Activated CD8-positive, alpha-beta memory T cell treated with anti-CD3 and anti-CD28 coated beads, Interleukin-2, amount 50 U/mL, for 1 hour (primary cell): ENCODE measurements at regions not wholly inside any gene's neighbourhood (a gene's known extent, or its start where the extent isn't known, plus 50 kb on each side); places are given as distances from the start of the nearest gene placed in this dataset.

Source experiments
- DNase-seq: peaks from one replicate; pipeline ENCODE4 v3.0.0-alpha.2; 2020; ENCODE audit errors: extremely low read depth

DNA sequence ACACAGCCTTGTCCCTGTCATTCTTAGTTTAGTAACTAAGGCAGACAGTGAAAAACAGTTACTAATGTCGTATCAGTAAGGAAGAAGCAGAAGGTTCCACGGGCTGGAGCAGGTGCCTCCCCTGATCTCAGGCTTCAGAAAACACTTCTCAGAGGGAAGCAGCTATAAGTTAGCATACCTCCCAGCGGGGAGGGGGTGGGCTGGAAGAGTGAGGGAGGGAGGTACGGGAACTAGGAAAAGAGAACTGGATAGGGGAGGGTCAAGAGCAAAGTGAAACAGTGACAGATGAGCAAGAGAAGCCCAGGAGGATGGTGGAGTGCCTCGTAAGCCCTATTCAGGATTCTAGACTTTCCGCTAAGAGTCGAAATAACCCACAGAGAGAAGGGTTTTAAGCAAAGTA lies 186.3 kb upstream of the XYLT1 start:
- no peak for DNase-seq

DNA sequence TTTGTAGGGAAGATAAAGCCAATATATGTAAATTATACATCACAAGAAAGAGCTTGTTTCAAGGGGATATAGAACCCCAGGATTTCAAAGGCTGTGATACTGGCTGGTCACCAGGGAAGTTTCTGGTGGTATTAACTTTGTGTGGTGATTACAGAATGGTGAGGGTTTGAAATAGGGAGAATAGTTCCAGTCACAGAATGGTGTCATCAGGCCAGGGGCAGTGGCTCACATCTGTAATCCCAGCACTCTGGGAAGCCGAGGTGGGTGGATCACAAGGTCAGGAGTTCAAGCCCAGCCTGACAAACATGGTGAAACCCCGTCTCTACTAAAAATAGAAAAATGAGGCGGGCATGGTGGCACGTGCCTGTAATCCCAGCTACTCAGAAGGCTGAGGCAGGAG lies 183.8 kb upstream of the XYLT1 start:
- DNase-seq, result no peak

DNA sequence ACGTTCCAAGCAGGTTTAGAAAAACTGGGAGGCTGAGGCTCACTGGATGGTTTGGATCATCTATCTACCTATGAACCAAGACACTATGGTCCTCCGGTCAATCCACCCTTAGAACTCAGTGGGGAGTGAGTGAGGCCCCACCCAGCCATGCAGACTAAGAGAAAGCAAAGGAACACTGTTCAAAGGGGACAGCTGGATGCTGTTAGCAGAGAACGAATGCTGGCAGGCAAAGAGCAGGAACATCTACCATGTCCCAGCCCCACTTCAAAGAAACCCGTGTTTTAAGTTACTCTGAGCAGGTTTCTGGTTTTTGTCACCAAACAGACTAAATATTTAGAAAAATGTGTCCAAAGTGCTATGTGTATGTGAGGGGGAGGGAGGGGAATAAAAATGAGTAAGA lies 183.4 kb upstream of the XYLT1 start:
- DNase-seq, result no peak

DNA sequence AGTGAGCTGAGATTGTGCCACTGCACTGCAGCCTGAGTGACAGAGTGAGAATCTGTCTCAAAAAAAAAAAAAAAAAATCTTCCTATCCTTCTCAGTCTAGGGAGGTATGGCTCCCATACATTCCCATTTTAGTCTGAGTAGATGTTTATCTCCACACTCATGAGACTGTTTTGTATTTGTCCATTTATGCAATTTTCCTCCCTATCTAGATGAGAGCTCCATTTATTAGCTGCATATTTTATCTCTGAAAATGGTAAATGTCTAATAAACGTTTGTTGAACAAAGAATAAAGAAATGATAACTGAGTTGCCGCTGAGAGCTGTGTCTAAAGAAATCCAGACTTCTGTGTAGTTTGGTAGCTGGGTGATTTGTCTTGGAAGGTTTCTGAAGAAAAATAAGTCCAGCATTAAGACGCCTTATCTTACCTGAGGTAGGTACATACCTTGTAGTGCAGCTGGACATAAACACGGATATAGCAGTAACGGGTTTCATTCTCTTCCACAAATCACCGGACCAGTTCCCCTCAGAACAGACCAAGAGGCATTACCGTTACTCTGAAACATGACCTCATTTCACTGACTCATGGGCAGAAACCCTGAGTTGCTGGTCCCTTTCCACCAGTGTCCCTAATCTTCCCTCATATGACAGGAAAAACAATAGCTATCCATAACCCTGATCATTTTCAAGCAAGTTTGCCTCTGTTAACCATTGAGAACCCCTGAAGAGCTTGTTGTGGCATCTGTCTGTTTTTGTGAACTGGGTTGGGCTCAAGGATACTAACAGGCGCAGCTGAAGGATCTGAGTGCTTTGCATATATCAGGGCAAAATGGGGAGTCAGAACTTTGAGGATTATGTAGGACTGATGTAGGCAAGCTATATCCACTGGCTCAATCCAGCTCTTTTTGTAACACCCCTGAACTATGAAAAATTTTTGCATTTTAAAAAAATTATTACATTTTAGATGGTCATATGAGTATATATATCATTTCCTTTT lies 177.4 kb upstream of the XYLT1 start:
- DNase-seq, result no peak

DNA sequence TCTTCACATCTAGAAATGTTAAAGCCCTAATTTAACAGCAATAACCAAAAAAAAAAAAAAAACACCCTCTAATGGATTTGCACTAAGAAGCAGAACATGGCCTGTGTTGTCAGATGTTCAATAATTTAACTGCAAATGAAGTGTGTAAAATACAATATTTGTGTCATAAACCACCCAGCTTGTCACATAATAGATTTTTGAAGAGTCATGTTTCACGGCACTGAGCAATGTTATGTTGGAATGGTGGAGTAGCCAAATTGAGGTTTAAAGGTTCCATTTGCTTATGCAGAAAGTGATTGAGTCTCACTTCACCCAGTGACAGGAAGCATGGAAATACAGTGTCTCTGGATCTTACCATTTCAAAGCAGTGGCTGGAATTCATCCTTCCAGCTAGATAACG lies 173.2 kb upstream of the XYLT1 start:
- DNase-seq, result no peak

DNA sequence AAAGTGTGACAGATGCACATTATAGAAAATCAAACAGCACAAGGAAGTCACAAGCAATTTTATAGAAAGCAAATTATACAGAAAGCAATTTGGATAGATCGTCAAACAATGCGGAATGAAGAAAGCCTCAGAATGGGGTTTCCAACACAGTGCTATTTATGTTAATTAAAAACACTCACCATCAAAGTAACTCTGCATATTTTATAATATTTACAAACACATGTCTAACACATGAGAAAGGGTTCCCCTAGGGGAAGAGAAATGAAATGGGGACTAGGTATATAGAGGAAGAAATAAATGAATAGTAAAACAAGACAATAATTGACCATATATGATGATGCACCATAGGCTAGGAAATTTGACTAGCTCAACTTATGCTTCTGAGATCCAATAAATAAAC lies 171.2 kb upstream of the XYLT1 start:
- no peak for DNase-seq

DNA sequence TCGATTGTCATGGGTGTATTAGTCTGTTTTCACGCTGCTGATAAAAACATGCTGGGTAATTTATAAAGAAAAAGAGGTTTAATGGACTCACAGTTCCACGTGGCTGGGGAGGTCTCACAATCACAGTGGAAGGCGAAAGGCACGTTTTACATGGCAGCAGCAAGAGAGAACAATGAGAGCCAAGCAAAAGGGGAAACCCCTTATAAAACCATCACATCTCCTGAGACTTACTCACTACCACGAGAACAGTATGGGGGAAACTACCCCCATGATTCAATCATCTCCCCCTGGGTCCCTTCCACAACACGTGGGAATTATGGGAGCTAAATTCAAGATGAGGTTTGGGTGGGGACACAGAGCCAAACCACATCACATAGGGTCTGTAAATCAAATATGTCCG lies 167.4 kb upstream of the XYLT1 start:
- no peak for DNase-seq

DNA sequence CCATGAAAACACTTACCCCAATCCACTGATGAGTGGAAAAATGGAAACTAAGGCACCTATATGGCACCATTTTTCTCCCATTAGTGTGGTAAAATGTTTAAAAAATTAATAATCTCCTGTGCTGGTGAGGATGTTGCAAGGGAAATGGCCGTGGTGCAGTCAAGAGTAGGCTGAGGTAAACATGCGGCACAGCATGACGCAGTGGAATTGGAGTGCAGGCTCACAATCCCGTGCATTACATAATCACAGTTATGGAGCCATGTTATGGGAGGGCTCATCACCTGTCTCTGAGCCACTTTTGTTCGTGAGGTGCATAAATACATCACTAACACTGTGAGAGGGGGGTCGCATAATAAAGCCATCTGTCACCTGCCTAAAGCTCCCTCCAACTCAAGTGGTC lies 164.4 kb upstream of the XYLT1 start:
- DNase-seq, result no peak

DNA sequence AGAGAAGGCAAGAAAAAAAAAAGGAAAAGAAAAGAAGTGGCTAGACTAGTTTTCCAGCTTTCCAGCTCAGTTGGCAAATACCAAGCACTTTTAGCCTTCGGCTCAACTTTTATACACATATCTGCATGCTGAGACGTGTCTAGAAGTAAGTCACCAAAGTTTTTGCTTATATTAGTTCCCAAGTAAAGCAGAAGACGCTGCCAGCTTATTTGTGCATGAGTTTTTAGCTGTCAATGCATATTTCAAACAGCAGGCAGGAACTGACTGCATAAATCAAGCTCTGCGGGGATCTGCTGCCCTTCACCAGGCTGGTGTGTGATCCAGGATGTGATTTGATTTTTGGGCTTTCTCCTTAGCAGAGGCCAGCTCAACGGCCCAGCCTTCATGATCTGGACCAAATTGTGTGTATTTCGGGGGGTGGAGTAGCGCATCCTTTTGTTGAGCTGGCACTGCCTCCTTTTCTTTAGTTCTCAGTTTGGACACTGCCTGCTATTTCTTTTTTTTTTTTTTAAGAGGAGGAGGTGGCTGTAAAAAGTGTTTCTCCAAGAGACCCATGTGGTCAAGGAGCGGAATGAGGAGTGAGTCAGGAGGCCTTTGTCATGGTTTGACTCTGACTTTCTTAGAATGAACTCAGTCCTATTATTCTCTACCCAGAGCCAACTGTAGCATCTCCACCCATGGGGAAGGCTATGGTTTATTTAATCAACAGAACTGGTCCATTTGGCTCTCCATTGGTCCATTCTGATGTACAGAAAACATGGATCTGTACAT lies 162.6 kb upstream of the XYLT1 start:
- no peak for DNase-seq

DNA sequence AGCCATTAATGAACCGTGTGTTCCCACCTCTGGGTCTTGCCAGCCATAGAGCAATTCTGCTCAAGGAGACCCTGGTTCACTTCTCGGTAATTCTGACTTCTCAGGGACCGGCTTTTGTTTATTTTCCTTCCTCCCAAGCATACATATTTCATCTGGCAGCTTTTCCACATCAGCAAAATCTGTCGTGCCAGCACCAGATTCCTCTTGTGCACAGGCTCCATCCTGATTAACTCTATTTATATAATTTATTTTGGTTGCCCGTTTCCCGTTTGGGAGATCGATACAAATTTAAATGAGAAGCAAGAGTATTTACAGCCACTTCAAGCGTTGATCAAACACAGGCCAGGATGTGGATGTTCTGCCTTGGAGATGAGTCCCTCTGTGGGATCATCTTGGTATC lies 161.9 kb upstream of the XYLT1 start:
- DNase-seq, result no peak

DNA sequence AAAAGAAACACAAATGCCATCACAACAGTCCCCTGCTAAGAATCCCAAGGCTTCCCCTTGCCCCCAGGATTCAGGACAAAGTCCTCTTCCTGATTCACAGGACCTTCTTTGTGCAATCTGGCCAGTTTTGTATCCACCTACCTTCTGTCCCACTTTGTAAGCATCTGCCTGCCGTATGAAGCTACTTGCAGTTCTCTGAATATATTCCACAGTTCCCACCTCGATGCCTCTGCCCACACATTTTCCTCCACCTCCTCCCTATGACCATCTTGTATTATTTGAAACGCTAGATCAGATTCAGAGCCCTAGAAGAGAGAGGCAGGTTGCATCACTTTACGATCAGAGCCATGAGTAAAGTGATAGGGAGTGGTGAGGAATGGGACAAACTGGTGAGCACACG lies 159.2 kb upstream of the XYLT1 start:
- no peak for DNase-seq

DNA sequence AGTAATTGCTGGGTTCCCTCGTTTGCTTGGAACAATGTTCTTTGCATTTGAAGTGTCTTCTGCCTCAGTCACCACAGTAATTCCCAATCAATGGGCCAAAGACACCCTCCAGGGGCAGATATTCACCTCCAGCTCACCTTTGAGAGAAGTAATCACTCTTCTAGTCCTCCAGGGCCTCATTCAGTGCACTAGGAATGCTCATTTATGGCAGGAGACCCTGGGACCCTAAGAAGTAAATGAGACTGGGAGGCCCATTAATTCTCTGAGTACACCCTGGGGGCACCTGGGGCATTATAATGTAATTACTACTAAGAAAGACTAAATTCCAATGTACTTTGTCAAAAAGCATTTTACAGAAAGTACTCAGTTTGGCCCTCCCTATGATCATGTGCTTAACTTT lies 158.2 kb upstream of the XYLT1 start:
- no peak for DNase-seq

DNA sequence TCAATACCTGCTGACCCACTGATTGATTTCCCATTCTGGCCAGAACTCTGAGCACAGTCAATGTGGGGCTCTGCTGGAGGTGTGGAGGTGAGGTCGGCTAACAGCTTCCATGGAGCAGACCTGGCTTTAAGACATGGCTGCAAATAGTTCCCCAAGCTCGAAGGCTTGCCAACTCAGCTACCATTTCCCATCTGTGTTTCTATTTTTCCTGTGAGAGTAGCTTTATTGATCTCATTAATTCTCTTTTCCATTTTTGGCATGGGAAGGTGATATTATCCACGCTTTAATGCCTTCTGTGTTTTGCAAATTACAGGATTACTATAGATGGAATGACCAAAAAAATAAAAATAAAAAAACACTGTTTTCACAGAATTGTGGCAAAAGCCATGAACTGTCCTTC lies 151.6 kb upstream of the XYLT1 start:
- no peak for DNase-seq

DNA sequence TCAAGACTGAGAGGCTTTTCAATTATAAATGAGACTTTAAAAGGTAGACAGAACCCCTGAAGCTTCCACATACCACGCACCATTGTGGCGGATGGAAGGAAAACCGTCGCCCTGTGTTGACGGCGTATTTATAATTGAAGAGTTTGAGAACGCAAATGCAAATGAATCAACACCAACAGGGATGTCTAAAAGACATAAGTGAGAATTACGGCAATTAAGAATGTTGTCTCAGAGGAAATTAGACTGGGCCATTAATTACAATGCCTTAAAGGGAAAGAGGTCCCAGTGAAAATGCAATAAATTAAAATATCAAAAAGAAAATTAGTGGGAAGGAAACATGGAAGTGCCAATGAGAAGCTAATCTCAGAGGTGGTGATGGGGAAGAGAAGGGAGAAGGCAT lies 148.5 kb upstream of the XYLT1 start:
- DNase-seq, result no peak

DNA sequence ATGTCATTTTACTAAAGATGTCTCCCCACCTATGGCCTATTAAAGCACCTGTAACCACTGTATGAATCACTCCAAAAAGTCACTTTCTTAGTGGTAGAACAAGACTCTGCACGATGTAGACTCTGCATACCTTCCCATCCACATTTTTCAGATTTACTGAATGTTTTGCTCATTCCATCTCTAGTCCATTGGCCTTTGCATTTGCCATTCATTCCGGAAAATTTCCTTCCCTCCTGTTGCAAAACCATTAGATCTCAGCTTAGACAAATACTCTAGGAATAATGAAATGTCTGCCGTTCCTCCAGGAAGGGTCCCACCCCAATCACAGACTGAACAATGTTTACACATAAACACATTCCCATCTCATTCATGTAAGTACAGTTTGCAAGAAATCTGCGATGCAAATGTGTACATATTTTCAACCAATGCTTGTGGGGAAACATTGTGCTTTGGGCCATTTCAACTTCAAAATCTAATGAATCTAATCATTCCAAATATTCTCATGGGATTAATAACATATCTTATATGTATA lies 146.3 kb upstream of the XYLT1 start:
- DNase-seq, result no peak

DNA sequence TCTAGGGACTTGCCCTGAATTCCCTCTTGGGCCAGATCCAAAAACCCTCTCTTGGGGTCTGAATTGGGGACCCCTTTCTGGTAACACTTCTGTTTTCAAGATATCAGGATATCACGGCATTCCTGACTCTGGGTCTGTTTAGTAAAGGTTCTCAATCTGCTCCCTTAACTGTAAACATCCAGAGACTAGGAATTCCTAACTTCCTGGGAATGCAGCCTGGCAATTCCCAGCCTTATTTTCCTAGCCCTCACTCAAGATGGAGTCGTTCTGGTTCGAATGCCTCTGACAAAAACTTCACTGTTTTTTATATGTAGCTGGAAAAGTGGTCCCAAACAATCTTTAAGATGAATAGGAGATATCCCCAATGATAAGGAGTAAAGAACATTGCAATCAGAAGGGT lies 141.6 kb upstream of the XYLT1 start:
- DNase-seq, result no peak

DNA sequence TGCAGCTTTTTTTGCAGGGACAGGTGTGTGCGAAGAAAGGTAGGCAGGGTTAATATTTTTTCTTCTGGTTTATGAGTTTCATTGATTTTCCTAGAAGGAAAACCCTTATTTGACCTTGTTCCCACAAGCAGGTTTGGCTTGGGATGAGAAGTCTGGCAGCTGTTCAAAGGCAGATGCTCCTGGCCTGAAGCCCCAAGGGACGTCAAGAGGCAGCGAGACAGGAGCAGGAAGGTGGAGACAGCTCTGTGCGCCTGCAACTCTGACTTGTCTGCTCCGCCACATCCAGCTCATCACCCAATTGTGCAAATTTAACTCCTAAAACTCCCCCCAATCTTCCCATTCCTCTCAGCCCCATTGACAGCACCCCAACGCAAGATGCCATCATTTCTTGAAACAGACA lies 136.8 kb upstream of the XYLT1 start:
- no peak for DNase-seq

DNA sequence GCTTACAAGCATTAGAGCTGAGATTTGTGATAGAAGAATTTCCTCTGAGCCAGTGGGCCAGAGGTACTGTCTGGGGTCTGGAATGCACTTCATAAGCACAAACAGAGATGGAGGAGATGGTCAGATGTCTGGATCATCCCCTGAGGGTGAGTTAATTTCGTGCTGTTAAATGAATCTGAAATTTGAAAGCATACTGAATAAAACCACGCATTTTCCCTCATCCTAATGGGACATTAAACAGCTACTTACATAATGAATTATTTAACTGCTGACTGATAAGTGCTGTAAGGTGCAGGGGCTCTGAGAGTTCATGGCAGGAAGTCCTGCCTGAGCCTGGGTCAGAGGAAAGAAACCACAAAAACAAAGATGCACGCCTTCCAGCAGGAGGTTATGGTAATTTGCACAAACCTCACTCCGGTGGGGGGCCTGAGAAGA lies 136.3 kb upstream of the XYLT1 start:
- no peak for DNase-seq

DNA sequence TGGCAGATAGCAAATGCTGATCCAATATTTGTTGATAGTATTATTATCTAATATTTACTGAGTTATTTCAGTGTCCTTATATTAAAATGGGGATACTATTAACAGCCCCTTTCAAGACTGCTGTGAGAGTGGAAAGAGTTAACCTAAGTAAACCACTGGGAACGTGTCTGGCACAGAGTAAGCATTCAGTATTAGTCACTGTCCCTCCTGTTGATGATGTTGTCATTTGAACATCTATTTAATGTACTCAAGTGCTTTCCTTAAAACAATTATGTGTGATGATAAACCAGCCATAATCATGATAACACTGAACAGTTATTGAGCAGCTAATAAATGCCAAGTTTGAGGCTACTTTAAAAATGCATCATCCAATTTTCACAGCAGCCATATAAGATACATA lies 135.7 kb upstream of the XYLT1 start:
- DNase-seq, result no peak

DNA sequence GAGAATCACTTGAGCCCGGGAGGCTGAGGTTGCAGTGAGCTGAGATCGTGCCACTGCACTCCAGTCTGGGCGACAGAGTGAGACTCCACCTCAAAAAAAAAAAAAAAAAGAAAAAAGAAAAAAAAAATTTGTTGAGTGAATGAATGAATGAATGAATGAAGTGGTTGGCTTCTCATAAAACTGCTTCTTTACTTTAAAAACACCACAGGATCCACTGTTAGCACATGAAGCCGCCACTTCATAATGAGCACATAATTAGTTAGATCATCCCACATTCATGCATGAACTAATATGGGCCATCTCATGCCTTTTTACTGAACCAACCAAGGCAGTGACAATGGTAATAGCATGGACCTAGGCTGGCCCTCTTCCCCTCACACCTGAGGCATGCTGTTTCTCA lies 135.0 kb upstream of the XYLT1 start:
- no peak for DNase-seq

DNA sequence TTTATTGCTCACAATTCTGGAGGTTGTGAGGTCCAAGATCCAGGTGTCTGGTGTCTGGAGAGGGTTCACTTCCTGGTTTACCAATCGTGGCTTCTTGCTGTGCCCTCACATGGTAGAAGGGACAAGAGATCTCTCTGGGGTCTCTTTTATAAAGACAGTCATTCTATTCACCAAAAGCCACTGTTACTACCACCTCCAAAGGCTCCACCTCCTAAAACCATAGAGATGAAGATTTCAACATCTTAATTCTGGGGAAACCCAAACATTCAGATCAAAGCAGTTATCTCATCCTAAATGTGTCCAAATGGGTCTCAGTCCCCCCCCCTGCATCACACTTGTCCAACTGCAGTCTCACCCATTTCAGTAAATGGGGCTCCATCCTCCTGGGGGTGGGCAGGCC lies 132.9 kb upstream of the XYLT1 start:
- no peak for DNase-seq

DNA sequence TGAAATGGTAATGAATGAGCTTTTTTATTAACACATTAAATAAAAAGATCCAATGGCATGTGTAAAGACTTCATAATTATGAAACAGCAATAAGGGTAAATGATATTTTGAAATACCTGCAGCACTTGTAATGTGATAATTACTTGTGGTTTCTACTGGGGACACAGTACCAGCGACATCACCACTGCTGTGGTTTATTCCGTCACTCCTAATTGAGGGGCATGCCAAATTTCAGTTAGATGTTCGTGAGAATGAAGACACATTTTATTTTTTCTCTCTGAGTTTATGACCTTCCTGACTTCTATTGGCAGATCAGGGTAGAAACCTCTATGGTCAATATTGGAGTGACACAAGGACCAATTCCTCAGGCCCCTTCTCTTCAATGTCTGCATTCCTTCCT lies 131.9 kb upstream of the XYLT1 start:
- no peak for DNase-seq

DNA sequence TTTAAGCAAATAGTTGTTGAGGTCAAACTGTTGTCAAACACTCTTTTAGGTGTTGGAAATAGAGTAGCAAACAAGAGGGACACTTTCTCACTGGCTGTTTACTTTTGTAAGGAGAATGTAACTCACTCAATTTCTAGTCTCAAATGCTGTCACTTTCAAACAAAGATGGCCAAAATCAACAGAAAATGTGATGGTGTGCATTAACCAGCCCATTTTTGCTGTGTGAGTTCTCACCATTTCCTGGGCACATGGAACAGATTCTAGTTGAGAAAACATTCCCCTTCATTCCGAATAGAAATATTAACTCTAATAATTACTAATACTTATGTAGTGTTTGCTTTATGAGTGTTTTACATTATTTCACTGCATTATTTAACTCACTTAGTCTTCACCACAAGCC lies 128.2 kb upstream of the XYLT1 start:
- DNase-seq, result no peak
